Epithelial cell of prostate (primary cell): ENCODE measurements at regions not wholly inside any gene's neighbourhood (a gene's known extent, or its start where the extent isn't known, plus 50 kb on each side); places are given as distances from the start of the nearest gene placed in this dataset.
A peak's percentile ranks its signal among the peaks of the same experiment; 100 is the strongest.
"Not testable (repeated sequence)": the region's sequence is repeated elsewhere in the genome, so short reads cannot be mapped to it uniquely, and the experiment has no call there.

ENCODE experiments used
- DNase-seq: peaks from one replicate; pipeline ENCODE4 v3.0.0-alpha.2; 2011; ENCODE audit warnings: low read depth, low spot score
- H3K27ac ChIP-seq: fragments of 450-650 bp; 2 replicates; pipeline ENCODE4 v1.5.1; 2017; ENCODE audit warnings: mild to moderate bottlenecking

DNA sequence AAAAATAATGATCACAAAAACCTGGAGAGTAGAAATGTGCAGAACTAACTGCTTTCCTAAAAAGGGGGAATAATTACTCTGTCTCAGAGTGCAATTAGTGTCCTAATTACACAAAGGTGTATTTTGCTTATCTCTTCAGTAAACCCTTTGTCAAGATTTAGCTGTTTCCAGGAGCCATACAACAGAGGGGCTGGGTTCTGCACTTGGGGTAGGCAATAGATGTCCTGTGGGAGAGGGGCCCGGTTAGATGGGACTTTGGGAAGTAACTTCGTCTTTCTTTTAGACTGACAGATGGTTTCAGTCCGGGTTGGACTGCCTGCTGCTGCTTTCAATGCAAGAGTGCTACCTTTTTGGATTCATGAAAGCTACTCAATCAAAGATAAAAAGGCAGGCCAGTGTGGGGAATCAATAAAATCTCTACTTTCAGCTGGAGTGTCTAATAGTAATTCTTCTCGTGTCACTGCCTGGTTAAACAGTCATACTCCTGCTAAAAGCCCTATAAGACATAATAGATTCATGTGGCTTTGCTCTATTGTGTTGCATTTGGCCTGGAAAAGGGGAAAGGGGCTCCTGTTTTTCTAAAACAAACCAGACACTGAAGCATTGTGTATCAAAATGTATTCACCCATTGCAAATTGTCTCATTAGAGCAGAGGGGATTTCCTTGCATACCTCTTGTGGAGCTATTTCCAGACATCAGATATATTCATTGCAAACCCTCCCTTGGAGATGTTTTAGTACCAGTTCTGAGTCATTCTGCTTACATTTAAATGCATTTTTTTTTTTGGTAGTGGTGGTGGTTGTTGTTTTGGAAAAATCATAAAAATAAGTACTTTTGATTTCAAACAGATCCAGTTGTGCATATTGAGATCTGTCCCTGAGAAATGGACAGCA lies 83.3 kb upstream of the PCDH8 start:
- H3K27ac ChIP-seq: no peak overlapping the region
- no peak for DNase-seq

DNA sequence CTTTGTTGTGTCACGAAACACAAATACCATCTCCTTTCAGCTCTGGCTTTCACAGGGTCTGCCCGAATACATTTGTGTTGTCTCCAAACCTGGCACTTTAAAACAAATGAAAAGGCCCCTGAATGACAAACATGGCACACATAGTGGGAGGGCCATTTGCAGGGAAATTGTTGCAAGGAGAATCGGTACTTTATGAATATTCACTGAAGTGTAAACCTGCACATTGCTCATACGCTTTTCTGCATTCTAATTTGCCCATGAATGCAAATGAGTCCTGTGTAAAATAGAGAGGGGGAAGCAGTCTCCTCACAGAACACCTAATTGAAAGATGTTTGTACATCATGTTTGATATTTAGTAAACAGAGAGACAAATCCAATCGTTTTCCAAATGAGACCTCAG lies 82.7 kb upstream of the PCDH8 start:
- no peak overlapping the region for H3K27ac ChIP-seq
- DNase-seq: no peak

DNA sequence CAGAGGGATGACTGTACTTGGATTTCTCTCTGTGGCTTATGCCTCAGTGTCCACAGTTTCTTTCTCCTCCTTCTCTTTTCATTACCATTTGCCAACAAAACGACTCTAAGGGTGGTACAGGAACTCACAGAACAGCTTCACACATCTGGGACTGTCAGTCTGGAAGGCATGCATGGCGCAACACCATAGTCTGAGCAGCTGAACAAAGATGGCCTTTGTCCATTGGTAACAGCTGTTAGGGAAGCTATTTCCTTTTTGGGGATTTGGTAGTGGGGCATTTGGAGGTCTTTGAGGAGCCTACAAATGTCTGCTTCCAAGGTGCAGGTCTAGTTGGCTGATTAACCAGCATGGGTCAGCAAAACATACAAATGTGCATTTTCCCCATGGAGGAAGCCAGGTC lies 81.4 kb upstream of the PCDH8 start:
- H3K27ac ChIP-seq: no peak overlapping the region
- no peak for DNase-seq

DNA sequence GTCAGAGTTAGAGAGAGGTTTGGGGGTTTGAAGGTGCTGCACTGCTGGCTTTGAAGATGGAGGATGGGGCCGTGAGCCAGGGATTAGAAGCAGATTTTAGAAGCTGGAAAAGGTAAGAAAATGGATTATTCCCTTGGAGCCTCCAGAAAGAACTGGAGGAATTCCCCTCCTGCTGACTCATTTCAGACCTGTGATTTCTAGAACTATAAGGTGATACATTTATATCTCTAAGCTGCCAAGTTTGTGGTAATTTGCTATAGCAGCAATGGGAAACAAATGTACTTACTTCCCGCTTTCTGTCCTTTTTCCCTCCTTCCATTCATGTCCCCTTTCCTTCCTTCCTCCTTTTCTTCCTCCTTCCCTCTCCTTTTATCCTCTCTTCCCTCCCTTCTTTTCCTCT lies 78.5 kb upstream of the PCDH8 start:
- peak; percentile 40 for DNase-seq
- H3K27ac ChIP-seq: peak overlapping the region; percentile 54

DNA sequence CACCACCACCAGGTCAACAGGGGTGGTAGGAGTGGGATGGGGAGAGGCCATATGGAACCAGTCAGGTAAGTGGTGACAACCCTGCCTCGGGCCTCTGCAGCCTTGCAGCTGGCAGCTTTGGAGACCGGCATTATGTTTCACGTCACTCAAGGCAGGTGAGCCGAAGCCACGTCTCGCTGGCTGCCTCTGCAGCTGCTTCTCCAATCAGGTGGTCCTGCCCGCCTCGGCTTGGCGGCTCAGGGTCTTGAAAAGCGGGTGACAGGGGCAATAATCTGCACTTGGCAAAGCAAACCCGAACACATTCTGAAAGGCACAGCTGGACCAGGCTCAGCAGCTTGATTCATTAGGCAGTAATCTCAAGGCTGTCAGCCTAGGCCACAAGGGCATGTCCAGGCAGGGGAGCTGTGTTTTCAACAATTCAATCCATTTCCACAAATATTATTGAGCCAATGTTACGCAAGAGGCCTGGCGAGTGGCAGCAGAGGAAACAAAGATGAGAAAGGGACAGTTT lies 77.4 kb upstream of the PCDH8 start:
- DNase-seq: peak; percentile 72
- H3K27ac ChIP-seq: peak overlapping the region; percentile 54

DNA sequence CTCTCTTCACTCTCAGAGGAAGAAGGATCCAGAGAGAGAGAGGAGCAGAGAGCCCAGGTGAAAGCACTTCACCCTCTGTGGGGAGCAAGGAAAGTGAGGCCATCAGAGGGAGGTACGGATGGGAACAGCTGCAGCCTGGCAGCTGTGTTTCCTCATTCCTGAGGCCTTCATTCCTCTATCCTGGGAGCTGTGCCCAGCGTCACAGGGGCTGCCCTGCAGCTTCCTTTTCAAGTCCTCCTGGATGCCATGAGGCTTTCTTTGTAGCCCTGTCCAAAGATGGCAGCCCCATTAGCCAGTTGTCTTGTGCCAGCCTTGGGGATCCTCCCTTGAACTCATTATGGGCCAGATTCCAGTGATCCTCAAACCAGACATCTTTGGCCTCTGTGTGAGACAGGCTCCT lies 76.8 kb upstream of the PCDH8 start:
- H3K27ac ChIP-seq: peak overlapping the region; percentile 54
- DNase-seq: no peak

DNA sequence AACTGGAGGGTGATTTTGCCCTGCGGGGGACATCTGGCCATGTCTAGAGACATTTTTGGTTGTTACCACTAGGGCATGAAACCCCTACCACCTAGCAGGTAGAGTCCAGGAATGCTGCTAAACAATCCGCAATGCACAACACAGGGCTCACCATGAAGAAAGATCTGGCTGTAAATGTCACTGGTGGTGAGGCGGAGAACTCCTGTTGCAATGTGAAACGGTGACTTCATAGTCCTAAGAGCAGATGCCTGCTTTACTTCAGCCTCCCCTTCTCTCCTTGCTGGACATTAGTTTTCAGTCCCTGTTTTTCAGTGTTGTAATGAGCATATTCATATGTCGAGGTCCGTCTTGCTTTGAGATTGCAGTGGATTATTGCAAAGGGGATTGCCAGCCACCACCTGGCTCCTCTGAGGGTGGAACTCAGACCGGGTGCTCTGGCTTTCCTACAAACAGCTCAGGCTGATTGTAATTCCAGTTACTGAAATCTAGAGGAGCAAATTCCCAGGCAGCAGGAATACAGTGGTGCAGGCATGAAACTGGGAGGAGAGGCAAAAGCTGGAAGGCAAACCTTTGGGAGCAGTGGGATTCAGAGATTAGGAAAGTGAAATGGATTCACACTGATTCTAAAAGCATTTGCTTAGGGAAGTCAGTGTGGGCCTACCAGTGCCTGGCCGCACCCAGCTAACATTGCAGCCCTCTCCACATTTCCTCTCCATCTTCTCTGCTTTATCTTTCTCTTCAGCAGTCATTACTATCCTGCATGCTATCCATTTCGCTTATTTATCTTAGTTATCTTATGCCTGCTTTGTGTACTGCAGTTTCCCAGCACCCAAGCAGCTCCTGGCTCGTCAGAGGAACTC lies 76.1 kb upstream of the PCDH8 start:
- DNase-seq: no peak
- H3K27ac ChIP-seq: no peak overlapping the region

DNA sequence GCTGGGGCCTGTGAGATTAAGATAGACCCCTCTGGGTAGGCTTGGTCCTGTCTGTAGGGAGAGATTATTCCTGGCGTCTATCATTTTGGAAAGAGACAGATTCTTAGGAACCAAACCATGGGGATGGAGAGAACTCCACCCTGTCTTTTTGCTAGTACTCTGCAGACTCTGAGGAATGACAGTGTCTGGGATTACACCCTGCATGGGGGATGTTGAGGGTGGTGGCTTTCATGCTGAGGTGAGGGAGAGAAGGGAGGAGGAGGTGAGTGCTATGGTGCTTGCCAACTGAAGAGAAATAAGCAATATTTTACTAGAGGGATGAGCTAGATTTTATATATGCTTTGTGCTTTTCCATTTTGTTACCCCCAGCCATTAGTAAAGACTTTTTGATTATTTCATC lies 74.5 kb upstream of the PCDH8 start:
- H3K27ac ChIP-seq: no peak overlapping the region
- no peak for DNase-seq

DNA sequence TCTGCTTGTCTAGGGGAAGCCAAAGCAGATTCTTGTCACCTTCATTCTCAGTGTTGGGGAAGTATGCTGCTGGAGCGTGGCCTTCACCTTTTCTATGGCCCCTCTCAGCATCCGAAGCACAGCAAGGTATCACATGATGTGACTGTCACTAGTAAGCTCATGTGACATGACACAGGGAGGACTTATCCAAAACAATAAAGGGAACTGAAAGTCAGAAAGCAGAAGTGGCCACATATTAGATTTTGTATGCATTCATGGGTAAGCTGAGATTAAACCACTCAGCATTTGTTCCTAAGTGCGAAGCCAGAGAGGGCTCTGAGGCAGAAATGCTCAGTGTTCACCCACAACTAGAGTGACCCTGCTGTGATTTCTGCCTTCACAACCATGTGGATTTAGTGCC lies 72.8 kb upstream of the PCDH8 start:
- no peak overlapping the region for H3K27ac ChIP-seq
- no peak for DNase-seq

DNA sequence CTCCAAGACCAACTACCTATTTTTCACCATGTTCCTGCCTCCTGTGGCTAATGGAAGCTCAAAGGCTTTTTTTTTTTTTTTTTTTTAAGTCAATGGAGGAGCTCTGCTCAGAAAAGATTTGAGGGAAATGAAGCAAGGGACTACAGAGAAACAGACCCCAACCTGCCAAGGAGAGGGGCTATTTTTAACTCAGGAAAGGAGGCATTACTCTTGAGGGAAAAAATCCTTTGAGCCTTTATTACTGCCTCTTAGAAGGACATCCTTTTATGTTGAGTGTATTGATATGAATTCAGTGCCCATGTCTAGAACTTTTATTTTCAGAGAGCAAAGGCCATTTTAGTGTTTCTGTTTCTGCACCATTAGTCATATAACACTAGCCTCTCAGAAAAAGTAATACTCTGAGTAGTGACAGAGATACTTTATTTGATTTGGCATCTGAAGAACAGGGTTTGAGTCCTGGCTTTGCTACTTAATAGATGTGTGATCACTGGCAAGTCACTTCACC lies 68.1 kb upstream of the PCDH8 start:
- no peak for DNase-seq
- no peak overlapping the region for H3K27ac ChIP-seq

DNA sequence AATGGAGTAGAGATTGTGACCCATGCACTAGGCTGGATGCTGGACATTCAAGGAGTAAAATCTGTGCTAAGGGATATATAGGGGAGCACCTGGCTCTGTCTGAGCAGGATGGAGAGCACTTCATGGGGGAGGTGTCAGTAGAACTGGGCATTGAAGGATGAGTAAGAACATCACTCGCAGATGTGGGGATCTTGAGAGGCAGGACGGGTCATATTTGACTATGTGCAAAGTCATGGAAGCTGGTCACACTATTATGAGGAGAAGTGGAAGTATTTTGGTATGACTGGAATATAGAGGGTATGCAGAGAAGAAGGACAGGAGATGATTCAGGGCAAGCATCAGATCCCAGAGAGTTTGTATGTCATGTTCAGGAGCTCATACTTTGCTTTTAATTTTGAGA lies 62.9 kb upstream of the PCDH8 start:
- H3K27ac ChIP-seq: no peak overlapping the region
- no peak for DNase-seq

DNA sequence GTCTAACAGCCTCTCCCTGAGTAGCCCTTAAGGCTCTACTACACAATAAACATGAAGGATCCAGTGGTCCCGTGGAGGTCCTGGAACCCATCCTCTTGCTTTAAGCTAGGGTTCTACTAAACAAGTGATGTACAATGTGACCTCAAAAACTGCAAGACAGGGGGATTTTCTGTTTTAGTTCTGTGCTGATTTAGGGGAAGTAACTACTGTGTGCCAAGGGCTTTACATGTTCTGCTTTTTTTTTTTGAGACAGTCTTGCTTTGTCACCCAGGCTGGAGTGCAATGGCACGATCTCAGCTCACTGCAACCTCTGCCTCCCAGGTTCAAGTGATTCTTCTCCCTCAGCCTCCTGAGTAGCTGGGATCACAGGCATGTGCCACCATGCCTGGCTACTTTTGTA lies 61.9 kb upstream of the PCDH8 start:
- DNase-seq, H3K27ac ChIP-seq: not testable (repeated sequence)

DNA sequence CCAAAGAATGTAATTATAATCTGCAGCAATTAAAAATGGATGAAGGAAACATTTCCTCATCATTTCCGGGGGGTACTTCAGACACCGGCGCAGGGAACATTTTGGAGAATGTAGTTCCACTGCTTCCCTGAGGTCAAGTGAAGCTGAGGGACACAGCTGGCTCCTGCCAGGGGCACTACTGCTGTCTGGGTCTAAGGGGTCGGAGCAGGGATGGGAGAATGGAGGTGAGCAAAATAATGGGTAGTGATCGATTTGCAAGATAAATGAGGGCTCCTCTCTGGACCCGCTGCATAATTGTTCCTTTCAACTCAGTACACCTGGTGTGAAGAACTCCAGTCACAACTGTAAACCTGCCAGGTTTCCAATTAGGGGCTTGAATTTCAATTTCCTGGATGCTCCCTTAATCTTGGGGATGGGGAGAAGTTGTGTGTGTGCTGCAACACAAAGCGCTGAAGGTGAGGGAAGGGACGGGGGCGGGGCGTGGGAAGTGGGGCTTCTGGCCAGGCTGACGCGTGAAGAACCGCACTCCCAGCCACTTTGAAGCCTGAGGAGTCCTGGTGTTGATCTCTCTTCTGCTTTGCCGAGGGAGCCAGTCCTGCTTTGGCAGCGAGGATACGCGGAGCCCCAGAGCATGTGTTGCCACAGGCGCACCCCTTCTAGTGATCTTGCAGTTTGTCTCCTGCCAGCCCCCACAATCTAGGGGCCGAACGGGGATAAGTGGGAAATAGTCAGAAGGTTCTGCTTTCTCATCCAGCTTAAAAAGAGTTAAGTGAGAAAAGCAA lies 57.9 kb upstream of the PCDH8 start:
- no peak overlapping the region for H3K27ac ChIP-seq
- no peak for DNase-seq

DNA sequence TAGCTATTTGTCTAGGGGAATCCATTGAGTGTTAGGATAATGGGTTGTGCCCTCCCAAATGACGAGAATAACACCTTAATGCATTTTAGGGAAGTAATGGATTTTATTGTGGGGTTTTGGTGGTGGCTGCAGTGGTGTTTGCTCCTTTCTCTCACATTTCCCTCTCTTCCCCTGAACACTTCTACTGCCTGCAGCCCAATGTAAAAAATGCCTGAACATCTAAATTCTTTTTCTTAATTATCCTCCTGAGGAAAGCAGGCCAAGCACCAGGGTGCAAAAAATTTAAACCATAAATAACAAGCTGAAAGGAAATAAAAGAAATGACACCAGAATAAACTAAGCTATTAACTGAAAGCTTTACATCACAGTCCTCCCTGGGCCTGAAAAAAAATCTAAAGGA lies 57.3 kb upstream of the PCDH8 start:
- no peak overlapping the region for H3K27ac ChIP-seq
- DNase-seq: no peak

DNA sequence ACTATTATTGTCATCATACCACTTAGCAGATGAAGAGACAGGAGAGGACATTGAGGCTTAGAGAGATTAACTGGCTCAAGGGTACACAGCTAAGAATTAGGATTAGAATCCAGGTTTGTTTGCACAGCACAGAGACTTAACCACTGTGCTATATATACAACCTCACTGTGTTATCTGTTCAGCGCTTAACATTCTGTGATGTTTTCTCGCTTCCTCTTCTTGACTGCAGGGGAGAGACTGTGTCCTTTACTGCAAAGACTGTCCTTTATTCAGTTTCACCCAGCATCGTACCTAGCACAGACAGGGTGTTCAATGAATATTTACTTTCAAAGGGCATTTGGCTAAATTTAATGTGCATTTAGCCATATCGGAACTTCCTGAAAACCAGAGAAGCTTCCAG lies 54.9 kb upstream of the PCDH8 start:
- no peak overlapping the region for H3K27ac ChIP-seq
- no peak for DNase-seq

DNA sequence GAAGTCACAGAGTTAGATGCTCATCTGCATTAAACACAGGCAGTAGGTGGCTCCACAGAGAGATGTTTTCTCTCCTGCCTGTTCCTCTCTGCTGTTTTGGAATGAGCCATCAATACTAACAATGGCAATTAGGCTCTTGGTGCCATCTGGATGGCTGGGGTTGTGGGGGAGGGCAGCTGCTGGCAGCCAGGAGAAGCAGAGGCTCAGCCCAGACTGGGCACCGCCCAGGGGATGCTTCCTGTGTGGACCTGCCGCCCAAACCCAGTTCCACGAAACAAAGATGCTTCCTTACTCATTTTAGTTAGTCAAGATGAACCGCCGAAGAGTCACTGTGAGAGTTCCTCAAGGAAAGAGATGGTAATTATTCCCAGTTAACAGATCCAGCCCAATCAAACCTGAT lies 50.8 kb upstream of the PCDH8 start:
- H3K27ac ChIP-seq: no peak overlapping the region
- DNase-seq: no peak
